GM12891 (cell line): ENCODE measurements at regions not wholly inside any gene's neighbourhood (a gene's known extent, or its start where the extent isn't known, plus 50 kb on each side); places are given as distances from the start of the nearest gene placed in this dataset.

Experiments
- POLR2A ChIP-seq: IDR thresholded peaks from 2 replicates; pipeline ENCODE4 v1.6.1; 2011; ENCODE audit warnings: low read depth, low read length, control low read depth
- POLR2AphosphoS5 ChIP-seq: IDR thresholded peaks from 2 replicates; pipeline ENCODE4 v1.6.1; 2011; ENCODE audit warnings: low read depth, low read length, control low read depth
- POU2F2 ChIP-seq: IDR thresholded peaks from 2 replicates; pipeline ENCODE4 v1.6.1; 2011; ENCODE audit warnings: low read depth, mild to moderate bottlenecking, control low read depth, low read length, moderate library complexity
- SPI1 ChIP-seq: IDR thresholded peaks from 2 replicates; pipeline ENCODE4 v1.6.1; 2011; ENCODE audit warnings: low read depth, low read length, control low read depth
- TAF1 ChIP-seq: IDR thresholded peaks from 2 replicates; pipeline ENCODE4 v1.6.1; 2011; ENCODE audit warnings: low read depth, low read length, control low read depth

DNA sequence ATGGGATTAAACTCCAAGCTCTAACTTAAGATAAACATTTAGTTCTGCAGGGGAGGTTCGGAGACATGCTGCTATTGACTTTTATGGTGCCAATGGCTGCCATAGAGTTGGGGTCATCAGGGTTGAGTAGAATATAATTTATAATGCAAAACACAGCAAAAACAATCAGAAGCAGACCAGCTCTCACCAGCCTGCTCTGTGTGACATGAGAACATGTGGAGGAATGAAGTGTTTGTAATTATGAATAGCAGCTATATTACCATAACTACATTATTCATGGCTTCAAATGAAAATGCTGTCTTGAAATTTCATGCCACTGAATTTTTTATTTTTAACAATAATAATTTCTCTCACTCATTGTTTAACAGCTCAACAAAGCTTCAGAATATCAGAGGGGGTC is 645.6 kb upstream of the CDH8 start:
- TF ChIP-seq POLR2AphosphoS5: no peak
- no peak for TF ChIP-seq POLR2A
- TF ChIP-seq TAF1: no peak
- TF ChIP-seq SPI1: no peak
- TF ChIP-seq POU2F2: no peak
